Skeletal muscle cell (primary cell): ENCODE measurements at regions not wholly inside any gene's neighbourhood (a gene's known extent, or its start where the extent isn't known, plus 50 kb on each side); places are given as distances from the start of the nearest gene placed in this dataset.

Source experiments
- DNase-seq: peaks from one replicate; pipeline ENCODE4 v3.0.0-alpha.2; 2010; ENCODE audit warnings: low read depth
- H3K4me3 ChIP-seq: 2 replicates; pipeline ENCODE4 v1.5.1; 2011; ENCODE audit warnings: low read depth, mild to moderate bottlenecking, control low read depth, low read length, moderate library complexity

GRCh38 chr4:14518136-14518535, 484.1 kb upstream of the CPEB2 start:
- H3K4me3 ChIP-seq = no peak overlapping the region
- DNase-seq = no peak

GRCh38 chr4:14520171-14520570, 482.1 kb upstream of the CPEB2 start:
- no peak for DNase-seq

GRCh38 chr4:14524276-14524675, 478.0 kb upstream of the CPEB2 start:
- H3K4me3 ChIP-seq = no peak overlapping the region
- no peak for DNase-seq

More at GRCh38 chr4:14520171-14520570, 482.1 kb upstream of the CPEB2 start:
- H3K4me3 ChIP-seq = no peak overlapping the region

GRCh38 chr4:14528918-14529317, 473.4 kb upstream of the CPEB2 start:
- no peak overlapping the region for H3K4me3 ChIP-seq
- no peak for DNase-seq

- DNase-seq = no peak
- H3K4me3 ChIP-seq = no peak overlapping the region
These were observed 472.6 kb upstream of the CPEB2 start for GRCh38 chr4:14529653-14530052.

GRCh38 chr4:14532436-14532835, 469.8 kb upstream of the CPEB2 start:
- no peak overlapping the region for H3K4me3 ChIP-seq
- no peak for DNase-seq

- H3K4me3 ChIP-seq = no peak overlapping the region
- no peak for DNase-seq
These were observed 463.0 kb upstream of the CPEB2 start for GRCh38 chr4:14539246-14539645.

GRCh38 chr4:14545163-14545562, 457.1 kb upstream of the CPEB2 start:
- no peak for DNase-seq
- no peak overlapping the region for H3K4me3 ChIP-seq

- H3K4me3 ChIP-seq = no peak overlapping the region
These were observed 456.5 kb upstream of the CPEB2 start for GRCh38 chr4:14545807-14546206.

GRCh38 chr4:14552119-14552518, 450.2 kb upstream of the CPEB2 start:
- no peak overlapping the region for H3K4me3 ChIP-seq

More at GRCh38 chr4:14545807-14546206, 456.5 kb upstream of the CPEB2 start:
- no peak for DNase-seq

GRCh38 chr4:14559646-14560045, 442.6 kb upstream of the CPEB2 start:
- no peak for DNase-seq
- no peak overlapping the region for H3K4me3 ChIP-seq

More at GRCh38 chr4:14552119-14552518, 450.2 kb upstream of the CPEB2 start:
- DNase-seq = no peak

- no peak overlapping the region for H3K4me3 ChIP-seq
- DNase-seq = no peak
These were observed 441.7 kb upstream of the CPEB2 start for GRCh38 chr4:14560577-14560976.

GRCh38 chr4:14562901-14563300, 439.4 kb upstream of the CPEB2 start:
- no peak for DNase-seq
- no peak overlapping the region for H3K4me3 ChIP-seq

- no peak overlapping the region for H3K4me3 ChIP-seq
- no peak for DNase-seq
These were observed 438.0 kb upstream of the CPEB2 start for GRCh38 chr4:14564281-14564680.

GRCh38 chr4:14566518-14566917, 435.8 kb upstream of the CPEB2 start:
- H3K4me3 ChIP-seq = no peak overlapping the region
- peak; percentile 48 for DNase-seq

GRCh38 chr4:14568351-14568750, 433.9 kb upstream of the CPEB2 start:
- peak; percentile 7 for DNase-seq

GRCh38 chr4:14575289-14575688, 427.0 kb upstream of the CPEB2 start:
- no peak for DNase-seq
- H3K4me3 ChIP-seq = no peak overlapping the region

More at GRCh38 chr4:14568351-14568750, 433.9 kb upstream of the CPEB2 start:
- no peak overlapping the region for H3K4me3 ChIP-seq

GRCh38 chr4:14575919-14576318, 426.4 kb upstream of the CPEB2 start:
- no peak for DNase-seq
- no peak overlapping the region for H3K4me3 ChIP-seq

GRCh38 chr4:14580061-14580460, 422.2 kb upstream of the CPEB2 start:
- no peak for DNase-seq
- H3K4me3 ChIP-seq = no peak overlapping the region

- H3K4me3 ChIP-seq = no peak overlapping the region
- no peak for DNase-seq
These were observed 420.5 kb upstream of the CPEB2 start for GRCh38 chr4:14581741-14582140.

- DNase-seq = no peak
These were observed 419.6 kb upstream of the CPEB2 start for GRCh38 chr4:14582677-14583076.

GRCh38 chr4:14583331-14583730, 418.9 kb upstream of the CPEB2 start:
- no peak for DNase-seq
- H3K4me3 ChIP-seq = no peak overlapping the region

More at GRCh38 chr4:14582677-14583076, 419.6 kb upstream of the CPEB2 start:
- no peak overlapping the region for H3K4me3 ChIP-seq
